Prostate gland (tissue), 2 donors: ENCODE measurements at regions not wholly inside any gene's neighbourhood (a gene's known extent, or its start where the extent isn't known, plus 50 kb on each side); places are given as distances from the start of the nearest gene placed in this dataset.
"Not testable (repeated sequence)": the region's sequence is repeated elsewhere in the genome, so short reads cannot be mapped to it uniquely, and the experiment has no call there.

Experiments
- DNase-seq: peaks from one replicate; pipeline ENCODE4 v3.0.0-alpha.2; 2019; ENCODE audit warnings: low spot score
- H3K27ac ChIP-seq, 2 donors: fragments of 200-600 bp; sonication (generic); 2 replicates each; pipeline ENCODE4 v1.5.1; 2017 to 2019
- H3K27me3 ChIP-seq: fragments of 200-600 bp; sonication (generic); replicated peaks from 2 replicates; pipeline ENCODE4 v1.5.1; 2019; ENCODE audit not compliant: insufficient read depth
- H3K36me3 ChIP-seq, 2 donors: fragments of 200-600 bp; sonication (generic); 1 replicate in 1 of 2; 2 replicates in 1 of 2; pipeline versions ENCODE4 v1.5.1 to v1.8.1; 2017 to 2019
- H3K4me1 ChIP-seq: fragments of 200-600 bp; sonication (generic); replicated peaks from 2 replicates; pipeline ENCODE4 v1.5.1; 2019
- H3K4me3 ChIP-seq, 2 donors: fragments of 200-600 bp; sonication (generic); 2 replicates each; pipeline ENCODE4 v1.5.1; 2017 to 2019
- H3K9me3 ChIP-seq: fragments of 200-600 bp; sonication (generic); 2 replicates; pipeline ENCODE4 v1.5.1; 2017
- CTCF ChIP-seq, 4 experiments: fragments of 200-600 bp in 2 of 4; fragments of 450-650 bp in 2 of 4; sonication (generic) in 2 of 4; IDR thresholded peaks; 1 replicate in 3 of 4; 2 replicates in 1 of 4; pipeline ENCODE4 v1.5.1; 2016 to 2019; ENCODE audit warnings: antibody characterized with exemption in 4 of 4, mild to moderate bottlenecking in 2 of 4, moderate library complexity in 2 of 4
- POLR2A ChIP-seq: fragments of 450-650 bp; IDR thresholded peaks from one replicate; pipeline ENCODE4 v1.6.1; 2016; ENCODE audit warnings: antibody characterized with exemption, mild to moderate bottlenecking
- POLR2AphosphoS5 ChIP-seq: sonication (generic); formaldehyde crosslinking; IDR thresholded peaks from one replicate; pipeline ENCODE4 v1.6.1; 2017; ENCODE audit warnings: antibody characterized with exemption
- WGBS: methylation state at CpG from one replicate; pipeline ENCODE4 v1.1.5; 2018; 5-methylcytosine and 5-hydroxymethylcytosine counted together
- intact Hi-C: fragments of 100-400 bp; cut with DNase I; formaldehyde crosslinking; loops from one replicate; pipeline ENCODE4 v1.14.2; 2022

- WGBS = 66% methylated on average over 3 of the region's 3 CpGs
Observed at GRCh38 chr3:61401359-61401758, 150.1 kb upstream of the FHIT start.

GRCh38 chr3:61407397-61407796 lies 154.0 kb upstream of the PTPRG start:
- no peaks in the 10 kb centered on the region for H3K4me1 ChIP-seq
- H3K27ac ChIP-seq = no peak overlapping the region
- intact Hi-C loops = no loop called here
- 100% methylated on average over 1 of the region's 1 CpG for WGBS
- no peak for TF ChIP-seq CTCF (IDR thresholded peaks at IDR 0.05)
- no peak for TF ChIP-seq POLR2A
- TF ChIP-seq POLR2AphosphoS5 = no peak
- H3K9me3 ChIP-seq = no peaks in the 10 kb centered on the region
- H3K36me3 ChIP-seq = no peaks in the 10 kb centered on the region
- H3K27me3 ChIP-seq = no peaks in the 10 kb centered on the region
- H3K4me3 ChIP-seq = no peak overlapping the region
- no peak for DNase-seq

More at GRCh38 chr3:61401359-61401758, 150.1 kb upstream of the FHIT start:
- no peak overlapping the region for H3K4me3 ChIP-seq
- no peaks in the 10 kb centered on the region for H3K36me3 ChIP-seq
- H3K27ac ChIP-seq = no peak overlapping the region
- H3K9me3 ChIP-seq = no peaks in the 10 kb centered on the region
- intact Hi-C loops = no loop called here
- H3K4me1 ChIP-seq = no peaks in the 10 kb centered on the region
- TF ChIP-seq POLR2AphosphoS5 (no peak), CTCF (IDR thresholded peaks at IDR 0.05) (no peak), POLR2A (no peak)
- H3K27me3 ChIP-seq = no peaks in the 10 kb centered on the region
- DNase-seq = no peak

- intact Hi-C loops = no loop called here
- Histone ChIP-seq H3K27ac (no peak overlapping the region), H3K27me3 (no peaks in the 10 kb centered on the region), H3K36me3 (no peaks in the 10 kb centered on the region), H3K9me3 (no peaks in the 10 kb centered on the region), H3K4me3 (no peak overlapping the region), H3K4me1 (no peaks in the 10 kb centered on the region)
- TF ChIP-seq POLR2A = no peak
- TF ChIP-seq CTCF (IDR thresholded peaks at IDR 0.05) = no peak
- TF ChIP-seq POLR2AphosphoS5 = no peak
- DNase-seq = no peak
- WGBS = 58% methylated on average over 3 of the region's 3 CpGs
Observed at GRCh38 chr3:61409638-61410037, 151.7 kb upstream of the PTPRG start.

GRCh38 chr3:61410358-61410757 lies 151.0 kb upstream of the PTPRG start:
- H3K4me3 ChIP-seq, DNase-seq, H3K27ac ChIP-seq, H3K27me3 ChIP-seq, intact Hi-C loops, H3K9me3 ChIP-seq, H3K4me1 ChIP-seq, H3K36me3 ChIP-seq: not testable (repeated sequence)
- 88% methylated on average over 4 of the region's 4 CpGs for WGBS

GRCh38 chr3:61411009-61411662 lies 150.2 kb upstream of the PTPRG start:
- intact Hi-C loops = no loop called here
- WGBS = 95% methylated on average over 3 of the region's 3 CpGs
- no peaks in the 10 kb centered on the region for H3K9me3 ChIP-seq
- no peaks in the 10 kb centered on the region for H3K4me1 ChIP-seq
- H3K27me3 ChIP-seq = no peaks in the 10 kb centered on the region
- TF ChIP-seq CTCF (IDR thresholded peaks at IDR 0.05) = no peak
- DNase-seq = no peak
- no peak overlapping the region for H3K4me3 ChIP-seq
- no peaks in the 10 kb centered on the region for H3K36me3 ChIP-seq
- no peak overlapping the region for H3K27ac ChIP-seq
